Kidney epithelial cell (primary cell): ENCODE measurements at regions not wholly inside any gene's neighbourhood (a gene's known extent, or its start where the extent isn't known, plus 50 kb on each side); places are given as distances from the start of the nearest gene placed in this dataset.

Experiments
- DNase-seq: peaks from one replicate; pipeline ENCODE4 v3.0.0-alpha.2; 2010; ENCODE audit warnings: low read depth
- H3K27me3 ChIP-seq: 2 replicates; pipeline ENCODE4 v1.6.0; 2011; ENCODE audit warnings: low read length; ENCODE audit not compliant: control insufficient read depth, insufficient read depth
- H3K36me3 ChIP-seq: 2 replicates; pipeline ENCODE4 v1.5.1; 2011; ENCODE audit warnings: low read length; ENCODE audit not compliant: control insufficient read depth, insufficient read depth
- H3K4me3 ChIP-seq: 2 replicates; pipeline ENCODE4 v1.5.1; 2011; ENCODE audit warnings: low read depth, mild to moderate bottlenecking, control low read depth, low read length
- TF ChIP-seq, protein P1 (sequence below): IDR thresholded peaks from 2 replicates; pipeline ENCODE4 v1.5.1; 2011; ENCODE audit warnings: mild to moderate bottlenecking, moderate library complexity, low read length, control low read depth, inconsistent platforms; ENCODE audit not compliant: insufficient read depth, poor library complexity, severe bottlenecking

DNA sequence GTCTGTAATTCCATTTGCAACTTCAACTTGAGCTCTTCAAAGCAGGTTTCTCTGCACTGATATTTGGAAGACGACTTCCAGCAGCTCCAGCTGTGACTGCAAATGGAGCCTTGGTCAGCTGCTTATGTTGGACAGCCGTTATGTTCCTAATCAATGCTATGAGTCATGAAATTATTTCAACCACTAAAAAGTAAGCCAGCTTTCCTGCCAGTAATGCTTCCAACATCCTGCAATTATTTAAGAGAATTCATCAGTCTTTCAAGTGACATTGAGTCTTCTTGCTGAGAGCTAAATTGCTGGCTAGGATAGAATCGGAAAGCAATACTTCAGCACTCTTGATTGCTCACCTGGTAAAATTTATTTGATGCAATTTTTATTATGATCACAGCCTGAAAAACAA is 375.7 kb downstream of the MMUT start:
- H3K4me3 ChIP-seq, result no peak overlapping the region
- DNase-seq, result no peak

DNA sequence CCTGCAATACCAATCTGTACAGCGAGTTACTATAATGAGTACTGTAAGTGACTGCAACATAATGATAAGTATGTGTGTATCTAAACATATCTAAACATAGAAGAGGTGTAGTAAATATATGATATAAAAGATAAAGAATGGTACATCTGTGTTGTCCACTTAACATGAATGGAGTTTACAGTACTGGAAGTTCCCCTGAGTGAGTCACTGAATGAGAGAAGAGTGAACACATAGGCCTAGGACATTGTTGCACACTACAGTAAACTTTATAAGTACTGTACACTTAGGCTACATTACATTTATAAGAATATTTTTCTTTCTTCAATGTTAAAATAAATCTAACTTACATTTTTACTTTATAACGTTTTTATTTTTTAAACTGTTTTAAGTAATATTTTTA is 380.4 kb downstream of the MMUT start:
- no peak for DNase-seq
- Histone ChIP-seq H3K4me3 (no peak overlapping the region), H3K36me3 (no peaks in the 10 kb centered on the region), H3K27me3 (no peaks in the 10 kb centered on the region)
- TF ChIP-seq, protein P1, sequence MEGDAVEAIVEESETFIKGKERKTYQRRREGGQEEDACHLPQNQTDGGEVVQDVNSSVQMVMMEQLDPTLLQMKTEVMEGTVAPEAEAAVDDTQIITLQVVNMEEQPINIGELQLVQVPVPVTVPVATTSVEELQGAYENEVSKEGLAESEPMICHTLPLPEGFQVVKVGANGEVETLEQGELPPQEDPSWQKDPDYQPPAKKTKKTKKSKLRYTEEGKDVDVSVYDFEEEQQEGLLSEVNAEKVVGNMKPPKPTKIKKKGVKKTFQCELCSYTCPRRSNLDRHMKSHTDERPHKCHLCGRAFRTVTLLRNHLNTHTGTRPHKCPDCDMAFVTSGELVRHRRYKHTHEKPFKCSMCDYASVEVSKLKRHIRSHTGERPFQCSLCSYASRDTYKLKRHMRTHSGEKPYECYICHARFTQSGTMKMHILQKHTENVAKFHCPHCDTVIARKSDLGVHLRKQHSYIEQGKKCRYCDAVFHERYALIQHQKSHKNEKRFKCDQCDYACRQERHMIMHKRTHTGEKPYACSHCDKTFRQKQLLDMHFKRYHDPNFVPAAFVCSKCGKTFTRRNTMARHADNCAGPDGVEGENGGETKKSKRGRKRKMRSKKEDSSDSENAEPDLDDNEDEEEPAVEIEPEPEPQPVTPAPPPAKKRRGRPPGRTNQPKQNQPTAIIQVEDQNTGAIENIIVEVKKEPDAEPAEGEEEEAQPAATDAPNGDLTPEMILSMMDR, result no peak

More for the DNA sequence above, 375.7 kb downstream of the MMUT start:
- Histone ChIP-seq H3K36me3 (no peaks in the 10 kb centered on the region), H3K27me3 (no peaks in the 10 kb centered on the region)
- TF ChIP-seq, protein P1, result no peak

GRCh38 chr6:49072885-49073620 is 390.0 kb downstream of the MMUT start:
- TF ChIP-seq, protein P1, result no peak
- H3K4me3 ChIP-seq, result no peak overlapping the region
- H3K27me3 ChIP-seq, result no peaks in the 10 kb centered on the region
- DNase-seq, result no peak
- H3K36me3 ChIP-seq, result no peaks in the 10 kb centered on the region

DNA sequence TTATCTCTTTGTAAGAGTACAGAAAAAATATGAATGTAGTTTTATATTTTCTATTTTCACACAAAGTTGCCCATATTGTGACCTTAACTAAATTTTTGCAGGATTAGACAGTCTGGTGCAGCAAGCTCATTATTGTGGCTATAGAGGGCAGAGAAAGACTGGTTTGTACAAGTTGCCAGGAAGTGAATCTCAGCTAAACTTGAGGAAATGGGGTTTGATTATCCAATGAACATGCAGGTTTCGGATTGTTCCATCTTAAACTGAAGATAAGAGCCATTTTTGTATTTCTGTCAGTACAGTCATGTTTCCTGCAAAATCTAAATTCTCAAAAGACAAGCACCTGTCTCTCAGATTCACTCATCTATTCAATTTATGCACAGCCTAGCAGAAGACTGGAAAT is 390.9 kb downstream of the MMUT start:
- TF ChIP-seq, protein P1, result no peak
- Histone ChIP-seq H3K27me3 (no peaks in the 10 kb centered on the region), H3K4me3 (no peak overlapping the region), H3K36me3 (no peaks in the 10 kb centered on the region)
- DNase-seq, result no peak

DNA sequence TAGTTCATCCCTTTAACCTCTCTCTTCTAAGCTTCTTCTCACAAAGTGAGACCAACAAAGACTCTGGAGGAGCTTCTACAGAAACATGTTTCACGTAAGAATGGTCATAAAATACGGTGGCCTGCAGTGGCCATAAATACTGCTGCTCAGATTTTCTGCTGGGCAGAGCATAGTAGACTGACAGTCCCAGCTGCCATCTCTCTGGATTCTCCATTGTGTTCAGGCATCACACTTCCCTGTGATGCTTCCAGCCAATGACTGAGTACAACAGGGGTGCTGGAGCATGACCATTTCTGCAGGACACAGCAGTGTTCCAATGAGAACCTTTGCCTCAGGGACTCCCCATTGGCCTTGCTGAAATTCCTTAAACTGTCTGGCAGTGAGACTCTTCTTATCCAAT is 392.6 kb downstream of the MMUT start:
- no peak overlapping the region for H3K4me3 ChIP-seq
- no peak for DNase-seq
- no peaks in the 10 kb centered on the region for H3K36me3 ChIP-seq
- no peaks in the 10 kb centered on the region for H3K27me3 ChIP-seq
- TF ChIP-seq, protein P1, result no peak

GRCh38 chr6:49054311-49054710 is 408.7 kb downstream of the MMUT start:
- DNase-seq, result no peak
- H3K4me3 ChIP-seq, result no peak overlapping the region
- no peaks in the 10 kb centered on the region for H3K36me3 ChIP-seq
- no peaks in the 10 kb centered on the region for H3K27me3 ChIP-seq
- TF ChIP-seq, protein P1, result no peak
